ENCODE measurements at regions not wholly inside any gene's neighbourhood (a gene's known extent, or its start where the extent isn't known, plus 50 kb on each side); places are given as distances from the start of the nearest gene placed in this dataset.
"Not testable (repeated sequence)": the region's sequence is repeated elsewhere in the genome, so short reads cannot be mapped to it uniquely, and the experiment has no call there.

DNA sequence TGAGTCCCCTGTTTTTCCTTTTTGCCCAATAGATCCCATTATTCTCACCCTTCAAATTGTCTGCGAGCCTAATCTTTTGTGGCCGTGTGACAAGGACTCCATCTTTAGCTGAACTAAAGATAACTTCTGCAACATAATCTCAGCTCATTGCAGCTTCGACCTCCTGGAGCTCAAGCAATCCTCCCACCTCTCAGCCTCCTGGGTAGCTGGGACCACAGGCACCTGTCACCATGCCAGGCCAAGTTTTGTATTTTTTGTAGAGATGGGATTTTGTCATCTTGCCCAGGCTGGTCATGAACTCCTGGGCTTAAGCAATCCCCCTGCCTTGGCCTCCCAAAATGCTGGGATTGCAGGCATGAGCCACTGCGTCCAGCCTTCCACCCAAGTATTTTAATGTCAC is 161.0 kb downstream of the GJA1 start:
- no peak overlapping the region for H3K4me3 ChIP-seq (replicated peaks in 1 of 3)
- no peak for DNase-seq
- no peaks in the 10 kb centered on the region for H3K27me3 ChIP-seq
- no peak for TF ChIP-seq POLR2A (IDR thresholded peaks at IDR 0.05)
- TF ChIP-seq, protein P1, sequence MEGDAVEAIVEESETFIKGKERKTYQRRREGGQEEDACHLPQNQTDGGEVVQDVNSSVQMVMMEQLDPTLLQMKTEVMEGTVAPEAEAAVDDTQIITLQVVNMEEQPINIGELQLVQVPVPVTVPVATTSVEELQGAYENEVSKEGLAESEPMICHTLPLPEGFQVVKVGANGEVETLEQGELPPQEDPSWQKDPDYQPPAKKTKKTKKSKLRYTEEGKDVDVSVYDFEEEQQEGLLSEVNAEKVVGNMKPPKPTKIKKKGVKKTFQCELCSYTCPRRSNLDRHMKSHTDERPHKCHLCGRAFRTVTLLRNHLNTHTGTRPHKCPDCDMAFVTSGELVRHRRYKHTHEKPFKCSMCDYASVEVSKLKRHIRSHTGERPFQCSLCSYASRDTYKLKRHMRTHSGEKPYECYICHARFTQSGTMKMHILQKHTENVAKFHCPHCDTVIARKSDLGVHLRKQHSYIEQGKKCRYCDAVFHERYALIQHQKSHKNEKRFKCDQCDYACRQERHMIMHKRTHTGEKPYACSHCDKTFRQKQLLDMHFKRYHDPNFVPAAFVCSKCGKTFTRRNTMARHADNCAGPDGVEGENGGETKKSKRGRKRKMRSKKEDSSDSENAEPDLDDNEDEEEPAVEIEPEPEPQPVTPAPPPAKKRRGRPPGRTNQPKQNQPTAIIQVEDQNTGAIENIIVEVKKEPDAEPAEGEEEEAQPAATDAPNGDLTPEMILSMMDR (IDR thresholded peaks at IDR 0.05) = no peak
- no peak overlapping the region for H3K27ac ChIP-seq
- H3K36me3 ChIP-seq = no peaks in the 10 kb centered on the region
- WGBS, 2 donors = 92 to 100% methylated on average over 4 of the region's 4 CpGs
- intact Hi-C loops (cut with DNase I) = no loop called here
- no peaks in the 10 kb centered on the region for H3K9me3 ChIP-seq
- H3K4me1 ChIP-seq = peaks cover 3 to 5% of the 10 kb centered on the region in 2 donors

DNA sequence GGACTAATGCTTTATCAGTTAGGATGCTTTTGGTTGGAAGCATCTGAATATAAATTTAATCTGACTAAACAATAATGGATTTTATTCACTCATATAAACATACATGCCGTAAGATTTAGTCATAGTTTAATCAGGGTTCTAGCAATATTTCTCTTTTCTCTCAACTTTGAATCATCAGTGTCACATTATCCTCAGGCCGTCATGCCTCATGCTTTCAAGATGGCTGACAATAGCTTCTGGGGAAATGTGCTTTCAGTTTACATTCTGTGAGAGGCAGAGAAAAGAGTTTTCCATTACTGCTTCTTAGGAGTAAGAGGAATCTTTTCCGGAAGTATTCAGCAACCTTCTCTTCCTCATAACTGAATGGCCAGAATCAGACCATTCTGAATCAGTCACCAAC is 162.2 kb downstream of the GJA1 start:
- intact Hi-C loops (cut with DNase I) = no loop called here
- no peaks in the 10 kb centered on the region for H3K27me3 ChIP-seq
- H3K27ac ChIP-seq = no peak overlapping the region
- no peak for TF ChIP-seq POLR2A (IDR thresholded peaks at IDR 0.05)
- TF ChIP-seq, protein P1 (IDR thresholded peaks at IDR 0.05) = no peak
- H3K9me3 ChIP-seq = no peaks in the 10 kb centered on the region
- DNase-seq = no peak
- no peak overlapping the region for H3K4me3 ChIP-seq (replicated peaks in 1 of 3)
- H3K36me3 ChIP-seq = no peaks in the 10 kb centered on the region
- 90 to 97% methylated on average over 3 of the region's 3 CpGs for WGBS, 2 donors
- H3K4me1 ChIP-seq = peaks cover 3 to 10% of the 10 kb centered on the region in 2 donors

GRCh38 chr6:121599331-121599730 is 163.9 kb downstream of the GJA1 start:
- WGBS, 2 donors = 96 to 97% methylated on average over 6 of the region's 6 CpGs
- H3K4me3 ChIP-seq (replicated peaks in 1 of 3); H3K9me3 ChIP-seq; H3K27ac ChIP-seq; H3K36me3 ChIP-seq; DNase-seq; intact Hi-C loops (cut with DNase I); H3K27me3 ChIP-seq: not testable (repeated sequence)
- H3K4me1 ChIP-seq = peaks cover 0 to 18% of the 10 kb centered on the region in 2 donors

DNA sequence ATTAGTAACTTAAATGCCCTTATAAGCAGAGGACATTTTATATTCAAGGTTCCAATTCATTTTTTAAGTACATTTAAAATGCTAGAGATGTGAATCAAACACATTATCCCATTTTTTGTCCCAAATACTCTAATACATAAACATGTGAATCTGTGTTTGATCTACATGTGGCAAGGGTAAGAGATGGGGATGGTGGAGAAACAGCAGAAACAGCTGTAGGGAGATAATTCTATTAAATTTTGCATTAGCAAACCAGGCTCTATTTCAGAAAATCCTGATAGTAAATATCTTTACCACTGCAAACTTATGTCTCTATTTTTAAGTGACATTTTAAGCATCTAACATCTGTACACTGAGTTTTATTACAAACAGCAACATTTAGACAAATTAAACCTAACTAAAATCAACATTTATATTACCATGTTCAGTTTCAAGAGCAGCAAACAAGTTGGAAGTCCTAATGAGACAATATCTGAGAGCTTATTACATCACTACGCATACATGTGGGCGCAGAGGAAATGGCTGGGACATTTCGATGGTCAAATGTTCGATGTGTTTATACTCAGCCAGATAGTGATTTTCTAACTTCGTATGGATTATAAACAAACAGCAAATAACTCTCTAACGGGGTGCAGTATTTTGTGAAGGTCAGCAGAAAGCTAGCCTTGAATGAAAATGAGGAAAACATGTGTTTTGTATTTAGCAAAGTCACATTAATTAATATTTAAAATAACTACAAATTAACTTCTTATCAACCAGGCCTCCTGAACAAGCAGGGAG is 165.1 kb downstream of the GJA1 start:
- no peak overlapping the region for H3K27ac ChIP-seq
- no peak overlapping the region for H3K4me3 ChIP-seq (replicated peaks in 1 of 3)
- no peaks in the 10 kb centered on the region for H3K9me3 ChIP-seq
- TF ChIP-seq, protein P1 (IDR thresholded peaks at IDR 0.05) = no peak
- TF ChIP-seq POLR2A (IDR thresholded peaks at IDR 0.05) = no peak
- H3K4me1 ChIP-seq = peaks cover 0 to 18% of the 10 kb centered on the region in 2 donors
- no peaks in the 10 kb centered on the region for H3K36me3 ChIP-seq
- no peaks in the 10 kb centered on the region for H3K27me3 ChIP-seq
- DNase-seq = no peak
- 87 to 89% methylated on average over 6 of the region's 6 CpGs for WGBS, 2 donors
- intact Hi-C loops (cut with DNase I) = no loop called here

- peak overlapping the region in 1 of 3 donors; percentile 88 for H3K27ac ChIP-seq
- peaks cover 0 to 18% of the 10 kb centered on the region in 2 donors for H3K4me1 ChIP-seq
- TF ChIP-seq POLR2A (IDR thresholded peaks at IDR 0.05) = no peak
- TF ChIP-seq, protein P1 (IDR thresholded peaks at IDR 0.05) = no peak
- intact Hi-C loops (cut with DNase I) = no loop called here
- WGBS, 2 donors = 75 to 79% methylated on average over 4 of the region's 4 CpGs
- no peak overlapping the region for H3K4me3 ChIP-seq (replicated peaks in 1 of 3)
- no peaks in the 10 kb centered on the region for H3K36me3 ChIP-seq
- no peaks in the 10 kb centered on the region for H3K9me3 ChIP-seq
- no peaks in the 10 kb centered on the region for H3K27me3 ChIP-seq
- no peak for DNase-seq
These were observed 168.0 kb downstream of the GJA1 start for GRCh38 chr6:121603486-121603885.

Data from thyroid gland (tissue), 4 donors.